ENCODE measurements at regions not wholly inside any gene's neighbourhood (a gene's known extent, or its start where the extent isn't known, plus 50 kb on each side); places are given as distances from the start of the nearest gene placed in this dataset.

- no peak for TF ChIP-seq REST (IDR thresholded peaks at IDR 0.05)
- TF ChIP-seq ZFP36 (IDR thresholded peaks at IDR 0.05; ENCODE audit: borderline replicate concordance, partially characterized antibody): no peak
- TF ChIP-seq HOXB13 (CRISPR knock-in tag; IDR thresholded peaks at IDR 0.05; ENCODE audit: low read depth): no peak
Measured at GRCh38 chr12:84495711-84496110, 416.9 kb downstream of the SLC6A15 start (continued).

- ATAC-seq: no peak
- FAIRE-seq: no peak
- H3K27ac ChIP-seq: no peak overlapping the region
- no peaks in the 10 kb centered on the region for H3K4me1 ChIP-seq
- 26% methylated on average over 3 of the region's 3 CpGs for WGBS (ENCODE audit: missing lambda C conversion rate)
- H3K4me2 ChIP-seq: no peak overlapping the region
- 0 out of 3 replicates have a peak, but pooled peaks cover 2% of the 10 kb centered on the region for H3K9me3 ChIP-seq
- no peak for DNase-seq (ENCODE audit: low read depth in 1 of 2, low spot score in 1 of 2)
- H3K4me3 ChIP-seq: no peak overlapping the region
- TF ChIP-seq ZNF302 (CRISPR knock-in tag; IDR thresholded peaks at IDR 0.05) (no peak), MAFK (IDR thresholded peaks at IDR 0.05; ENCODE audit: partially characterized antibody) (peak; percentile 56), NFE2L2 (conservative IDR thresholded peaks at IDR 0.05; ENCODE audit: low read length) (peak; percentile 55)
- POLR2A ChIA-PET: no interaction called here
- CTCF ChIA-PET: interaction anchor here (1.3 to 2.4 kb wide), 2 partner anchors 11 to 16 kb away, joined by 5 to 11 read pairs; no protein-coding TSS in a partner anchor
Measured at GRCh38 chr12:84492351-84492883, 420.2 kb downstream of the SLC6A15 start.

DNA sequence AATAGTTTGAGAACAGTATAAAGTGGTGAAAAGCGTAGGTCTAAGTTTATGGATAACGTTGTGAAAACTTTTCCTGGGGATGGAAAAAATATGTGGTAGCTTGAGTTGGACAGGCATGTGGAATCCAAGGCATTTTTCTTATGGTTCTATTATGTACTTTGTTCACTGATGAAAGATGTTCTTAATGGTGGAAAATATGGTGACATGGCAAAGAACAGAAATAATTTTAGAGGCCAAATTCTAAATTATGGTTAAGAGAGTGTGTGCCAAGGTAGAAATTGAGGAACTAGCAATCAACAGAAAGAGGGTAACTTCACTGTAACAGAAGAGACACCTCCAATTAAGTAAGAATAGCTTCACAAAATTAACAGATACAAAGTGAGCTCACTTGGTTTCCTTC, 427.8 kb downstream of the SLC6A15 start:
- Histone ChIP-seq H3K9me3 (no peaks in the 10 kb centered on the region), H3K4me3 (no peak overlapping the region), H3K27ac (no peak overlapping the region), H3K4me1 (no peaks in the 10 kb centered on the region), H3K4me2 (no peak overlapping the region)
- no peak for ATAC-seq
- TF ChIP-seq, protein P1, sequence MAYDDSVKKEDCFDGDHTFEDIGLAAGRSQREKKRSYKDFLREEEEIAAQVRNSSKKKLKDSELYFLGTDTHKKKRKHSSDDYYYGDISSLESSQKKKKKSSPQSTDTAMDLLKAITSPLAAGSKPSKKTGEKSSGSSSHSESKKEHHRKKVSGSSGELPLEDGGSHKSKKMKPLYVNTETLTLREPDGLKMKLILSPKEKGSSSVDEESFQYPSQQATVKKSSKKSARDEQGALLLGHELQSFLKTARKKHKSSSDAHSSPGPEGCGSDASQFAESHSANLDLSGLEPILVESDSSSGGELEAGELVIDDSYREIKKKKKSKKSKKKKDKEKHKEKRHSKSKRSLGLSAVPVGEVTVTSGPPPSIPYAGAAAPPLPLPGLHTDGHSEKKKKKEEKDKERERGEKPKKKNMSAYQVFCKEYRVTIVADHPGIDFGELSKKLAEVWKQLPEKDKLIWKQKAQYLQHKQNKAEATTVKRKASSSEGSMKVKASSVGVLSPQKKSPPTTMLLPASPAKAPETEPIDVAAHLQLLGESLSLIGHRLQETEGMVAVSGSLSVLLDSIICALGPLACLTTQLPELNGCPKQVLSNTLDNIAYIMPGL (CRISPR knock-in tag; IDR thresholded peaks at IDR 0.05; ENCODE audit: borderline replicate concordance): no peak
- no peak for TF ChIP-seq HES2 (IDR thresholded peaks at IDR 0.05)
- TF ChIP-seq CHD4 (IDR thresholded peaks at IDR 0.05; ENCODE audit: borderline replicate concordance): no peak
- TF ChIP-seq ZNF302 (CRISPR knock-in tag; IDR thresholded peaks at IDR 0.05): no peak
- ChIA-PET CTCF (interaction anchor here (1.3 kb wide), 1 partner anchor 1799 kb away, joined by 3 read pairs; no protein-coding TSS in a partner anchor), POLR2A (no interaction called here)
- no peak for FAIRE-seq
- DNase-seq (ENCODE audit: low read depth in 1 of 2, low spot score in 1 of 2): no peak
- WGBS (ENCODE audit: missing lambda C conversion rate): 23% methylated on average over 2 of the region's 2 CpGs

- no peak for ATAC-seq
- CTCF ChIA-PET: no interaction called here
- no peak for FAIRE-seq
Measured at GRCh38 chr12:84480803-84481202, 431.8 kb downstream of the SLC6A15 start.

DNA sequence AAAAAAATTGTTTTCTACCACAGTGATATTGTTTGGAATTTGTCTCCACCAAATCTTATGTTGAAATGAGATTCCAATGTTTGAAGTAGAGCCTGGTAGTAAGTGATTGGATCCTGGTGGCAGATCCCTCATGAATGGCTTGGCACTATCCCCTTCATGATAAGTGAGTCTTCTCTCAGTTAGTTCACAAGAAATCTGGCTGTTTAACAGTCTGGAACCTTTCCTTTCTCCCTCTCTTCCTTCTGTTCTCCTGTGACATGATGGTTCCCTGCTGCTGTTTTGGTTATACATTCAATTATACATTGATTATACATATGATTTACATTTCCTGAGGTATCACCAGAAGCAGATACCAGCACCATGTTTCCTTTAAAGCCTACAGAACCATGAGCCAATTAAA, 442.2 kb downstream of the SLC6A15 start:
- CTCF ChIA-PET: interaction anchor here (0.9 kb wide), 1 partner anchor 13 kb away, joined by 3 read pairs; no protein-coding TSS in a partner anchor

More at GRCh38 chr12:84480803-84481202, 431.8 kb downstream of the SLC6A15 start:
- DNase-seq (ENCODE audit: low read depth in 1 of 2, low spot score in 1 of 2): no peak
- POLR2A ChIA-PET: no interaction called here
- Histone ChIP-seq H3K9me3 (no peaks in the 10 kb centered on the region), H3K4me1 (no peaks in the 10 kb centered on the region), H3K4me2 (no peak overlapping the region), H3K4me3 (no peak overlapping the region), H3K27ac (no peak overlapping the region)
- TF ChIP-seq NFE2L2 (conservative IDR thresholded peaks at IDR 0.05; ENCODE audit: low read length): no peak
- TF ChIP-seq CHD4 (IDR thresholded peaks at IDR 0.05; ENCODE audit: borderline replicate concordance): no peak
- WGBS (ENCODE audit: missing lambda C conversion rate): 13% methylated on average over 3 of the region's 3 CpGs

More for the DNA sequence above, 442.2 kb downstream of the SLC6A15 start:
- POLR2A ChIA-PET: no interaction called here
- Histone ChIP-seq H3K4me3 (no peak overlapping the region), H3K9me3 (no peaks in the 10 kb centered on the region), H3K27ac (no peak overlapping the region), H3K4me1 (no peaks in the 10 kb centered on the region), H3K4me2 (no peak overlapping the region)
- FAIRE-seq: no peak
- no peak for ATAC-seq
- no peak for DNase-seq (ENCODE audit: low read depth in 1 of 2, low spot score in 1 of 2)
- TF ChIP-seq ATOH8 (CRISPR knock-in tag; IDR thresholded peaks at IDR 0.05; ENCODE audit: low read depth) (no peak), SREBF2 (IDR thresholded peaks at IDR 0.05) (no peak), EHF (CRISPR knock-in tag; IDR thresholded peaks at IDR 0.05) (no peak), POLR2AphosphoS2 (conservative IDR thresholded peaks at IDR 0.05; ENCODE audit: low read length) (no peak), PHF8 (IDR thresholded peaks at IDR 0.05; ENCODE audit: borderline replicate concordance, low read depth) (no peak), CHD2 (IDR thresholded peaks at IDR 0.05; ENCODE audit: low read length, partially characterized antibody) (no peak), TP53 (CRISPR knock-in tag; IDR thresholded peaks at IDR 0.05) (no peak), HES2 (IDR thresholded peaks at IDR 0.05) (no peak), EP300 (IDR thresholded peaks at IDR 0.05) (no peak), NR3C1 (IDR thresholded peaks at IDR 0.05) (no peak)

Measured in A549 (cell line).